GM12892 (cell line): ENCODE measurements at regions not wholly inside any gene's neighbourhood (a gene's known extent, or its start where the extent isn't known, plus 50 kb on each side); places are given as distances from the start of the nearest gene placed in this dataset.

ENCODE experiments used
- POLR2A ChIP-seq: IDR thresholded peaks from 2 replicates; pipeline ENCODE4 v1.6.1; 2011; ENCODE audit warnings: low read depth, low read length, control low read depth
- POLR2AphosphoS5 ChIP-seq: IDR thresholded peaks from 2 replicates; pipeline ENCODE4 v1.6.1; 2011; ENCODE audit warnings: low read depth, low read length, control low read depth
- TAF1 ChIP-seq: IDR thresholded peaks from 2 replicates; pipeline ENCODE4 v1.6.1; 2011; ENCODE audit warnings: low read depth, mild to moderate bottlenecking, control low read depth, low read length, borderline replicate concordance

DNA sequence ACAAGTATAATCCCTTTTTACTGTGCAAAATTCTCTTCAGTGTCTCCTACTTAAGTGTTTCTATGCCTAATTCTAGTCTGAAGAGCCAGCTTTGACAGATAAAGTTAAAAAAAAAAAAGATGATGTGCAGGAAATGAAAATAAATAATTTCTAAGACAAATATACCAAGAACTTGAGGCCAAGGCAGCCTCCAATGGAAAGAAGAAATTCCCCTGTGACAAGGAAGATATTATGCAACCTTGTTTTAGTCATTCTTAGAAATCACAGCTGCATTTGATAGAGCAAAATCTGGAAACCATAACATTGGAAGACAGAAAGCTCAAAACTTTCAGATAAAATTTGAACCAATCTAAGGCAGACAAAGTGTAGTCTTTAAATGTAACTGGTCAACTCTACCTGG, 375.9 kb upstream of the TLE4 start:
- TF ChIP-seq POLR2A (no peak), POLR2AphosphoS5 (no peak), TAF1 (no peak)
